Nephron (organoid): ENCODE measurements at regions not wholly inside any gene's neighbourhood (a gene's known extent, or its start where the extent isn't known, plus 50 kb on each side); places are given as distances from the start of the nearest gene placed in this dataset.

Experiments
- H3K27ac Mint-ChIP-seq, 3 experiments: 2 replicates each; pipeline ENCODE4 v1.8.0; 2020; ENCODE audit warnings: mixed read lengths in 3 of 3, mild to moderate bottlenecking in 2 of 3, moderate library complexity in 1 of 3
- H3K27me3 Mint-ChIP-seq: 2 replicates; pipeline ENCODE4 v1.8.0; 2021; ENCODE audit warnings: low read depth, mild to moderate bottlenecking, moderate library complexity, mixed read lengths
- H3K36me3 Mint-ChIP-seq: 2 replicates; pipeline ENCODE4 v1.8.0; 2020; ENCODE audit warnings: low read depth, mixed read lengths
- H3K4me1 Mint-ChIP-seq: 2 replicates; pipeline ENCODE4 v1.8.0; 2020; ENCODE audit warnings: mixed read lengths
- H3K4me3 Mint-ChIP-seq, 3 experiments: 2 replicates each; pipeline ENCODE4 v1.8.0; 2020; ENCODE audit warnings: mild to moderate bottlenecking in 3 of 3, mixed read lengths in 3 of 3, moderate library complexity in 2 of 3
- H3K9me3 Mint-ChIP-seq: 2 replicates; pipeline ENCODE4 v1.8.0; 2020; ENCODE audit warnings: mixed read lengths
- CTCF ChIP-seq, 3 experiments: fragments of 200-600 bp; sonication (generic); IDR thresholded peaks; one replicate each; pipeline ENCODE4 v1.5.0; 2021; ENCODE audit warnings: antibody characterized with exemption in 3 of 3; ENCODE audit not compliant: unreplicated experiment in 3 of 3

DNA sequence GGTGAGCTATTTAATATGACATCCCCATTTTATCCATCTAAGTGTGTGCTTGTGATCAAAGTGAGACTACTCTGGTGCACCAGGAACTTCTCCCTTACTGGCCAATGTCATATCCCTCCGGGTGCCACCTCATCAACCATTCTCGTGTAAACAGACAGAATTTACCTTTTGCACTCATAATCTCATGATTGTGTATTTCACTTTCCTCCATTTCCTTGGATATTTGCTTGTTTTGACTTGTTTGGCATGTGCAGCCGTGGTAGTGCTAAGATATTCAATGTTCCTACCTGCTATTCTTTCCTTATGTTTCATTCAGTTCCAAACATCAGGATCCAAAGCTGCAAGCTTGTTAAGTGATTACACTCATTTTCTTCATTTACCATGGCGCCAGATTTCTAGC lies 280.5 kb upstream of the SP8 start:
- no peaks in the 10 kb centered on the region for H3K27me3 Mint-ChIP-seq
- H3K4me1 Mint-ChIP-seq: peaks cover 6% of the 10 kb centered on the region
- TF ChIP-seq CTCF (IDR thresholded peaks at IDR 0.05; ENCODE audit: unreplicated experiment in 3 of 3): no peak
- H3K27ac Mint-ChIP-seq: no peak overlapping the region
- H3K4me3 Mint-ChIP-seq: no peak overlapping the region
- H3K36me3 Mint-ChIP-seq: no peaks in the 10 kb centered on the region
- H3K9me3 Mint-ChIP-seq: peaks cover 5% of the 10 kb centered on the region

DNA sequence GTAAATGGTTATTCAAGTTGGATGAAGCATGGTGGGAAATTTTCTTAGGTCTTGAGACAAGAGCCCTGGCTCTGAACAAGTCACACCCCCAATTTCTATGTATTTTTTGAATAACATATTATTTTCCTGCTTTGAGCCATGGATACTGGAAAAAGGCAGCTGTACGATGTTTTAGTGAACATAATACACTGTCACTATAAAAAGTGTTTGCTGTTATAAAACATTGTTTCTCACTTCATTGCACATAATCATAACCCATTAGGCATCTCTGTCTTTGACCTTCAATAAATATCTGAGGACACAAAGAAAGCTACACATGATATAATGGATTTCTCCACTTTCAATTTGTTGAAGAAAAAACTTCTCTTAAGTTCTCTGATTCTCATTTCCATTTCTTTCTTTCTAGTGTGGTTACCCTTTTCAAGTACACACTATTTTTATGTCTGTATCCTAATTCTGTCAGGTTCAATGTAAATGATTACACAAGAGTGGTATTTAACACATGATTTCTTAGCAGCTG lies 283.9 kb upstream of the SP8 start:
- Mint-ChIP-seq H3K4me3 (no peak overlapping the region), H3K27me3 (peaks cover 4% of the 10 kb centered on the region), H3K9me3 (no peaks in the 10 kb centered on the region), H3K36me3 (no peaks in the 10 kb centered on the region), H3K27ac (peak overlapping the region in 1 of 3 experiments; percentile 21), H3K4me1 (peaks cover 10% of the 10 kb centered on the region)
- TF ChIP-seq CTCF (IDR thresholded peaks at IDR 0.05; ENCODE audit: unreplicated experiment in 3 of 3): no peak

- H3K36me3 Mint-ChIP-seq: no peaks in the 10 kb centered on the region
- H3K4me3 Mint-ChIP-seq: no peak overlapping the region
- H3K9me3 Mint-ChIP-seq: no peaks in the 10 kb centered on the region
- H3K27ac Mint-ChIP-seq: no peak overlapping the region
- peaks cover 16% of the 10 kb centered on the region for H3K4me1 Mint-ChIP-seq
- peaks cover 4% of the 10 kb centered on the region for H3K27me3 Mint-ChIP-seq
- TF ChIP-seq CTCF (IDR thresholded peaks at IDR 0.05; ENCODE audit: unreplicated experiment in 3 of 3): no peak
Observed at GRCh38 chr7:21071561-21072501, 285.1 kb upstream of the SP8 start.

DNA sequence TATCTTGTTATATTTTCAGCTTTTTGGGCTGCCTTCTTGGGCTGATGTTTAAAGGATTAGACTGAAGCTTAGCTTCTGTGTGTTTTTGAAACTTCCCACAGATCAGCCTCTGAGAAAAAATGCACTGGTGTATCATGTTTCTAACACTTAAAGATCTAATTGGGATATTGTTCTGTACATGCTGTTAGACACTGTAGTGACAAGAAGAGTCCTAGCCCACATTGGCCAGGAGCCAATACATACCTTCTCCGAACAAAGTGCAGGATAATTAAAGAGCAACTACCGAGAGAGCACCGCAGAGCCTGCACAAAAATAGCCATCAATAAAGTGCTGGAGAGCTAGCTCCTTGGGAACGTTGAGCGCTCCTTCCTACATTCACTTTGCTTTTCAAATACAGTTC lies 289.4 kb upstream of the SP8 start:
- Mint-ChIP-seq H3K4me1 (peaks cover 16% of the 10 kb centered on the region), H3K36me3 (no peaks in the 10 kb centered on the region), H3K9me3 (no peaks in the 10 kb centered on the region), H3K27me3 (peaks cover 4% of the 10 kb centered on the region), H3K27ac (peak overlapping the region in 2 of 3 experiments; percentile 2 to 15), H3K4me3 (no peak overlapping the region)
- no peak for TF ChIP-seq CTCF (IDR thresholded peaks at IDR 0.05; ENCODE audit: unreplicated experiment in 3 of 3)

- H3K27ac Mint-ChIP-seq: peak overlapping the region in 1 of 3 experiments; percentile 2
Observed at GRCh38 chr7:21076574-21076973, 289.9 kb upstream of the SP8 start.

More at GRCh38 chr7:21076574-21076973, 289.9 kb upstream of the SP8 start:
- Mint-ChIP-seq H3K4me1 (peaks cover 16% of the 10 kb centered on the region), H3K4me3 (no peak overlapping the region), H3K27me3 (peaks cover 4% of the 10 kb centered on the region), H3K36me3 (no peaks in the 10 kb centered on the region), H3K9me3 (no peaks in the 10 kb centered on the region)
- no peak for TF ChIP-seq CTCF (IDR thresholded peaks at IDR 0.05; ENCODE audit: unreplicated experiment in 3 of 3)
